GM11168 (cell line): ENCODE measurements at regions not wholly inside any gene's neighbourhood (a gene's known extent, or its start where the extent isn't known, plus 50 kb on each side); places are given as distances from the start of the nearest gene placed in this dataset.

Experiments
- in situ Hi-C: fragments of 300-500 bp; cut with MboI; formaldehyde crosslinking; loops from one replicate; pipeline ENCODE4 v1.12.0; 2022; ENCODE audit warnings: low sequenced_read_pairs; ENCODE audit not compliant: unreplicated experiment

DNA sequence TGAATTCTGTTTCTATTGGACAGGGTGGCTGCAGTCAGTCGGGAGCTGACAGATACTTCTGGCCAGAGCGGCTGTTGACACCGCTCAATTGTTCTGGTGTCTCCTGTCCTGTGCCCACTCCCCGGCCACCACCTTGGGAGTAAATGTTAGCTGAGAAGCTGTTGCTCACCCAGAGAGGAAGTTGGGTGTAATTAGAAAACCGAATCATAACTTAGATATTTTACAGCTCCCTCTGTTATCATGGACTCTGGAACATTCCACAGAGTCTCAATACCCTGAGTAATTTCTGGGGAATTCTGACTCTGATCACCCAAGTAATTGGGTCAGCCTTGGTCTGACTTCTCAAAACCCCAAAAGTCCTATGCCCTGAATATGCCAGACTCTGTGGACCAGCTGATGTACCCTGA, 58.3 kb upstream of the RFLNA start:
- in situ Hi-C loops = no loop called here

DNA sequence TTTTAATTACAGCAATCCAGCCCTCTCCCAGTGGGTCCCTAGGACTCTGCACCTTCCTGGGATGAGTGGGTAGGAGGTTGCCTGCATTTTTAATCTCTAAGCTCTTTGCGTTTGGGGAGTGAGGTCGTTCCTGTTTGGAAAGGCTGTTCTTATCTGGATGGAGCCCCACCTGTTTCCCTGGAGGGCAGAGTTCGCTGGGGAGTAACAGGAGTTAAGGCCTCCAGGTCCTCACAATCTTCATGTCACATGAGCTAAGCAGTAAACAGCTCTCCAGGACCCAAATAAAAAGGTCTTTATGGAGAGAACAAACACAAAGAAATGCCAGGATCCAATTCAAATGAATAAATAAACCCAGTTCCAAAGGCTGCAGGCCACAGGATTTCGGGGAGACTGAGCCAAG, 56.0 kb upstream of the RFLNA start:
- in situ Hi-C loops = no loop called here

GRCh38 chr12:124240493-124240892, 54.4 kb upstream of the RFLNA start:
- in situ Hi-C loops = no loop called here

- in situ Hi-C loops = no loop called here
Observed at GRCh38 chr12:124241776-124242528, 52.9 kb upstream of the RFLNA start.

GRCh38 chr12:124242529-124243065, 52.3 kb upstream of the RFLNA start:
- in situ Hi-C loops = no loop called here

GRCh38 chr12:124243936-124244335, 51.0 kb upstream of the RFLNA start:
- in situ Hi-C loops = no loop called here
